ENCODE measurements at regions not wholly inside any gene's neighbourhood (a gene's known extent, or its start where the extent isn't known, plus 50 kb on each side); places are given as distances from the start of the nearest gene placed in this dataset.

DNA sequence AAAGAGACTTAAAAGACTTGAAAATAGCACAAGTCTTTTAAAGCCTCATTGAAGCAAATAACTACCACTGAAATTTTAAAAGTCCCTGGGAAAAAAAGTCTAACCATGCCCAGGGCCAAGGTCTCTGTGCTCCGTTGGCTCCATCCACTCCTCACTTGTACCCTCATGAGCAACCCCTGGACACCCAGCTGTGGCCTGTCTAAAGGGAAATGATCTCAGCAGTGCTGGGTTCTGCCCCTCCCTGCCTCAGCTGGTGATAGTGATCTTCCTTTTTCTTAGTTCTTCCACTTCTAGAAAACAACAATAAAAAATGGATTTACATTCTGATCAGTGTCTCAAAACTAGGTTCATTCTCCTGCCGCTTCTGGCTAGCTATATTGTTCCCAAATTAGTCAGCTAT lies 423.5 kb upstream of the ADAMTS5 start:
- Histone ChIP-seq H3K27me3 (ENCODE audit: control insufficient read depth, insufficient read depth, low read length, poor library complexity, severe bottlenecking) (no peaks in the 10 kb centered on the region), H3K4me3 (ENCODE audit: low read length) (no peak overlapping the region), H3K9ac (ENCODE audit: extremely low read depth, low read length, poor library complexity, severe bottlenecking) (no peak overlapping the region), H3K9me3 (ENCODE audit: control insufficient read depth, low read length) (no peaks in the 10 kb centered on the region), H3K36me3 (ENCODE audit: control insufficient read depth, insufficient read depth, low read length) (no peaks in the 10 kb centered on the region), H3K27ac (ENCODE audit: low read depth, low read length) (no peak overlapping the region), H3K4me1 (ENCODE audit: control insufficient read depth, insufficient read depth, low read length) (no peaks in the 10 kb centered on the region)
- Mint-ChIP-seq H3K36me3 (ENCODE audit: low read depth) (no peaks in the 10 kb centered on the region), H3K9me3 (no peaks in the 10 kb centered on the region), H3K4me1 (no peaks in the 10 kb centered on the region), H3K4me3 (no peak overlapping the region), H3K27me3 (ENCODE audit: insufficient read depth) (no peaks in the 10 kb centered on the region), H3K27ac (no peak overlapping the region)
- TF ChIP-seq, protein P1, sequence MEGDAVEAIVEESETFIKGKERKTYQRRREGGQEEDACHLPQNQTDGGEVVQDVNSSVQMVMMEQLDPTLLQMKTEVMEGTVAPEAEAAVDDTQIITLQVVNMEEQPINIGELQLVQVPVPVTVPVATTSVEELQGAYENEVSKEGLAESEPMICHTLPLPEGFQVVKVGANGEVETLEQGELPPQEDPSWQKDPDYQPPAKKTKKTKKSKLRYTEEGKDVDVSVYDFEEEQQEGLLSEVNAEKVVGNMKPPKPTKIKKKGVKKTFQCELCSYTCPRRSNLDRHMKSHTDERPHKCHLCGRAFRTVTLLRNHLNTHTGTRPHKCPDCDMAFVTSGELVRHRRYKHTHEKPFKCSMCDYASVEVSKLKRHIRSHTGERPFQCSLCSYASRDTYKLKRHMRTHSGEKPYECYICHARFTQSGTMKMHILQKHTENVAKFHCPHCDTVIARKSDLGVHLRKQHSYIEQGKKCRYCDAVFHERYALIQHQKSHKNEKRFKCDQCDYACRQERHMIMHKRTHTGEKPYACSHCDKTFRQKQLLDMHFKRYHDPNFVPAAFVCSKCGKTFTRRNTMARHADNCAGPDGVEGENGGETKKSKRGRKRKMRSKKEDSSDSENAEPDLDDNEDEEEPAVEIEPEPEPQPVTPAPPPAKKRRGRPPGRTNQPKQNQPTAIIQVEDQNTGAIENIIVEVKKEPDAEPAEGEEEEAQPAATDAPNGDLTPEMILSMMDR (conservative IDR thresholded peaks at IDR 0.05): no peak
- DNase-seq: no peak
- 91 to 100% methylated on average over 1 to 2 of the region's 2 CpGs for WGBS, 2 experiments (ENCODE audit: insufficient coverage in 1 of 2, insufficient read length in 1 of 2)

DNA sequence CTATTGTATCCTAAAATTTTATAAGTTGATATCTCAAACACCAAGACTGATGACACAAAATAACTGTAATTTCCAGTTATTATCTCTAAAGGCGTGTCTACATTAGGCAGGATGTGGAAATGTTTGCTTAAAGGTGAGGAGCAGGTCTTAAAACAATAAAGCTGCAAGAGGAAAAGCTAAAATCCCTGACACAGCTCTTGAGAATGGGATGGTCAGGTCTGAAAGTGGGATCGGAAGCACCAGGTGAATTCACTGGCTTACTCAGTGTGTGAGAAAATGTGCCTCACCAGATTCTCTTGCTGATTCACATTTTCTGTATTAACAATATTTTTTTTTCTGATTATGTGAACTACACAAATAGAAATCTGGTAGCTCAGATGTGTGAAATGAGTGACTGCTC lies 421.9 kb upstream of the ADAMTS5 start:
- DNase-seq: no peak
- Histone ChIP-seq H3K27me3 (ENCODE audit: control insufficient read depth, insufficient read depth, low read length, poor library complexity, severe bottlenecking) (no peaks in the 10 kb centered on the region), H3K36me3 (ENCODE audit: control insufficient read depth, insufficient read depth, low read length) (no peaks in the 10 kb centered on the region), H3K4me3 (ENCODE audit: low read length) (no peak overlapping the region), H3K27ac (ENCODE audit: low read depth, low read length) (no peak overlapping the region), H3K9me3 (ENCODE audit: control insufficient read depth, low read length) (no peaks in the 10 kb centered on the region), H3K4me1 (ENCODE audit: control insufficient read depth, insufficient read depth, low read length) (no peaks in the 10 kb centered on the region), H3K9ac (ENCODE audit: extremely low read depth, low read length, poor library complexity, severe bottlenecking) (no peak overlapping the region)
- Mint-ChIP-seq H3K27ac (no peak overlapping the region), H3K27me3 (ENCODE audit: insufficient read depth) (no peaks in the 10 kb centered on the region), H3K36me3 (ENCODE audit: low read depth) (no peaks in the 10 kb centered on the region), H3K9me3 (no peaks in the 10 kb centered on the region), H3K4me1 (no peaks in the 10 kb centered on the region), H3K4me3 (no peak overlapping the region)
- 95 to 100% methylated on average over 1 to 2 of the region's 2 CpGs for WGBS, 2 experiments (ENCODE audit: insufficient coverage in 1 of 2, insufficient read length in 1 of 2)
- TF ChIP-seq, protein P1 (conservative IDR thresholded peaks at IDR 0.05): no peak

DNA sequence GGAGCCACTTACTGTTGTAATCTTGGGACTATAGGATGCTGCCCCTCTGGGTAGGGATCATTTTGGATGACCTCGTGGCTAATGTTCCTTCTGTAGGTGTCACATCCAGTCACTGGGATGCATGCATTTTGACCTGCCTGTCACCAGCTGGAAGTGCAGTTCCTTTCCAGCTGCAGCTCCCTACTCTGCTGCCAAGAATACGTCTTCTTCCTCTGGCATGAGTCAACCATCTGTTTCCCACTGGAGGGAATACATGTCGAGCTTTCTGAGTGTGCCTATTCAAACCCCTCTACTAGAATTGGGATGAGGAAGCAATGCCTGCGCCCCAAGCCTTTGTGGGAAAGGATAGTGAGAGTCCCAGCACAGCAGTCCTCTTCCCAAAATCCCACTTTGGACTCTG lies 415.5 kb upstream of the ADAMTS5 start:
- H3K36me3 Mint-ChIP-seq (ENCODE audit: low read depth): no peaks in the 10 kb centered on the region
- H3K36me3 ChIP-seq (ENCODE audit: control insufficient read depth, insufficient read depth, low read length): no peaks in the 10 kb centered on the region
- no peak overlapping the region for H3K9ac ChIP-seq (ENCODE audit: extremely low read depth, low read length, poor library complexity, severe bottlenecking)
- H3K4me1 Mint-ChIP-seq: peaks cover 3% of the 10 kb centered on the region
- no peaks in the 10 kb centered on the region for H3K9me3 Mint-ChIP-seq
- no peak for DNase-seq
- no peaks in the 10 kb centered on the region for H3K9me3 ChIP-seq (ENCODE audit: control insufficient read depth, low read length)
- no peak overlapping the region for H3K4me3 Mint-ChIP-seq
- 86 to 87% methylated on average over 3 to 4 of the region's 4 CpGs for WGBS, 2 experiments (ENCODE audit: insufficient coverage in 1 of 2, insufficient read length in 1 of 2)
- H3K27me3 Mint-ChIP-seq (ENCODE audit: insufficient read depth): no peaks in the 10 kb centered on the region
- no peaks in the 10 kb centered on the region for H3K27me3 ChIP-seq (ENCODE audit: control insufficient read depth, insufficient read depth, low read length, poor library complexity, severe bottlenecking)
- no peak overlapping the region for H3K27ac Mint-ChIP-seq
- no peaks in the 10 kb centered on the region for H3K4me1 ChIP-seq (ENCODE audit: control insufficient read depth, insufficient read depth, low read length)
- H3K4me3 ChIP-seq (ENCODE audit: low read length): no peak overlapping the region
- TF ChIP-seq, protein P1 (conservative IDR thresholded peaks at IDR 0.05): no peak
- H3K27ac ChIP-seq (ENCODE audit: low read depth, low read length): no peak overlapping the region

All from endodermal cell (in vitro differentiated cells).